ENCODE measurements at regions not wholly inside any gene's neighbourhood (a gene's known extent, or its start where the extent isn't known, plus 50 kb on each side); places are given as distances from the start of the nearest gene placed in this dataset.
"Not testable (repeated sequence)": the region's sequence is repeated elsewhere in the genome, so short reads cannot be mapped to it uniquely, and the experiment has no call there.

- Histone ChIP-seq H3K9me3 (no peaks in the 10 kb centered on the region), H3K36me3 (no peaks in the 10 kb centered on the region), H3K4me3 (no peak overlapping the region), H3K4me1 (no peaks in the 10 kb centered on the region), H3K27ac (no peak overlapping the region), H3K27me3 (no peaks in the 10 kb centered on the region)
- WGBS, 2 donors = 86 to 87% methylated on average over 17 of the region's 17 CpGs
- ATAC-seq = no peak
- no peak for DNase-seq
- TF ChIP-seq CTCF (IDR thresholded peaks at IDR 0.05) = no peak
- intact Hi-C loops (cut with DNase I) = no loop called here
- FAIRE-seq = no peak
Observed at GRCh38 chr1:10950316-10951172, 61.9 kb upstream of the TARDBP start.

GRCh38 chr1:10951298-10951697, 61.2 kb upstream of the TARDBP start:
- ATAC-seq; DNase-seq; H3K4me1 ChIP-seq; H3K9me3 ChIP-seq; H3K4me3 ChIP-seq; H3K27ac ChIP-seq; H3K36me3 ChIP-seq; H3K27me3 ChIP-seq; intact Hi-C loops (cut with DNase I); FAIRE-seq: not testable (repeated sequence)
- 91 to 93% methylated on average over 7 of the region's 7 CpGs for WGBS, 2 donors

- ATAC-seq (no peak), DNase-seq (no peak), FAIRE-seq (no peak)
- intact Hi-C loops (cut with DNase I) = no loop called here
- WGBS, 2 donors = 53 to 54% methylated on average over 4 of the region's 4 CpGs
- Histone ChIP-seq H3K27ac (no peak overlapping the region), H3K9me3 (no peaks in the 10 kb centered on the region), H3K4me3 (no peak overlapping the region), H3K4me1 (no peaks in the 10 kb centered on the region), H3K36me3 (no peaks in the 10 kb centered on the region), H3K27me3 (no peaks in the 10 kb centered on the region)
- TF ChIP-seq CTCF (IDR thresholded peaks at IDR 0.05) = no peak
Observed at GRCh38 chr1:10951961-10952360, 60.5 kb upstream of the TARDBP start.

- H3K4me1 ChIP-seq = no peaks in the 10 kb centered on the region
- FAIRE-seq = no peak
- no peaks in the 10 kb centered on the region for H3K36me3 ChIP-seq
- DNase-seq = no peak
- intact Hi-C loops (cut with DNase I) = no loop called here
- no peak overlapping the region for H3K27ac ChIP-seq
- 94 to 96% methylated on average over 12 of the region's 12 CpGs for WGBS, 2 donors
- no peaks in the 10 kb centered on the region for H3K9me3 ChIP-seq
- H3K27me3 ChIP-seq = no peaks in the 10 kb centered on the region
- no peak for ATAC-seq
- no peak for TF ChIP-seq CTCF (IDR thresholded peaks at IDR 0.05)
- no peak overlapping the region for H3K4me3 ChIP-seq
Observed at GRCh38 chr1:10953505-10954193, 58.8 kb upstream of the TARDBP start.

- DNase-seq (no peak), ATAC-seq (no peak), FAIRE-seq (no peak)
- 78 to 80% methylated on average over 15 of the region's 15 CpGs for WGBS, 2 donors
- Histone ChIP-seq H3K36me3 (no peaks in the 10 kb centered on the region), H3K27ac (no peak overlapping the region), H3K4me1 (peaks cover 0 to under 1% (median 0%) of the 10 kb centered on the region in 3 donors), H3K27me3 (no peaks in the 10 kb centered on the region), H3K4me3 (no peak overlapping the region), H3K9me3 (no peaks in the 10 kb centered on the region)
- intact Hi-C loops (cut with DNase I) = no loop called here
- no peak for TF ChIP-seq CTCF (IDR thresholded peaks at IDR 0.05)
Observed at GRCh38 chr1:10957133-10957532, 55.3 kb upstream of the TARDBP start.

Data from pancreas (tissue), 10 donors.